ENCODE measurements at regions not wholly inside any gene's neighbourhood (a gene's known extent, or its start where the extent isn't known, plus 50 kb on each side); places are given as distances from the start of the nearest gene placed in this dataset.
"Not testable (repeated sequence)": the region's sequence is repeated elsewhere in the genome, so short reads cannot be mapped to it uniquely, and the experiment has no call there.

DNA sequence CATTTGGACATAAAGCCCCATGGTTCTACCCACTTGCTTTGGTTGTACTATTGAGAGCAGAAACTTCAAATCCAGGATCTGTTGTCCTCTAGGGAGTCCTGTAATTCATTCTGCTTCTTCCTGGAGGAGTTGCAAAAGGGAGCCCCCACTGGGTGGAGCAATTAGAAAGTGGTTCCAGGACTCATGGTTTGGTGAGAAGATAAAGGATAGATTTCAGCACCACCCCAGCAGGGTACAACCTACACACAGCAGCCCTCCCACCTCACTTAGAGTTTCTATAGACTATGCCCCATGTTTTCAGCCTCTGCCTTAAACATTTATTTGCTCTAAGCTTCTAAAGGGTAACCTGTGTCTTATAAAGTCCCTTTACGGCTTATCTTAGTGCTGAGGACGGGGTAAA lies 112.6 kb upstream of the ARRDC3 start:
- DNase-seq, result no peak

DNA sequence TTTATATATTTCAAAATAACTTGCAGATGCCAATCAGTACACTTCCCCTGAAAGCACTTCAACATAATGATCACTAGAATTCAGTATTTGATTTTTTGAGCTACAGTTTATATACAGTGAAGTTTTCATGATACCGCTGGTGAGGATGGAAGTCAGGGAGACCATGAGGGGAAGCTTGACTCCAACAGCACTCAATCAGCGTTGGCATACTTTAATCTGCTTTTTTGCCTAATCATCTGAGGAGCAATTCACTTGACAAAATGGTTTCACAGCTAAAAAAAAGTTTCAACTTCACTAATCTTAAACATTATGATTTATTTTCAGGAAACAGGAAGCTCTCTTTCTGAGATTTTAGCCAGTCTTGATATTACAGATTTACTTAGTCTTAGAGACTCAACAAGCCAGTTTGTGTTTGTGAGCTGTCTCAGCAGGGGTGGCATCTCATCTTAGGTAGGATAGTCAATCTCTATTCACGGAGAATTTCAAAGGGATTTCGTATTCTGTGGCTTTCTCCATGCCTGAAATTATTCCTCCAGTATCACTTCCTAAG lies 111.4 kb upstream of the ARRDC3 start:
- peak; percentile 74 for DNase-seq

DNA sequence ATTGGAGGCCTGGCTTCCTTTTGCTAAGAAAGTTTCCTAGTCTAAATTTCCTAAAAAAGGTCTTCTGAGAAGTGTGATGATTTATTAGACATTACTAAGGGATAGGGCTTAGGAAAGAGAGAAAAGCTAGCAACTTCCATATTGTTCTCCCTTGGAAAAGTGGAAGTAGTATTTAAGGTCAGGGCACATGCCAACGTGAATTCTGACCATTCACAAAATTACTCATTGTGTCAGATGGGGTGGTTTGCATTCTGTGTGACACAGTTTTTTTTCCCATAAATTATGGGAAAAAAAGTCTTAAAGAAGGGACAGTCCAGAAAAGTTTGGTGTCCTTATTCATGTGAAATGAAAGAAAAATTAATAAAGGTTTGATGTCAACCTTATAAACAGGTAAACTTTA lies 110.0 kb upstream of the ARRDC3 start:
- DNase-seq, result no peak

DNA sequence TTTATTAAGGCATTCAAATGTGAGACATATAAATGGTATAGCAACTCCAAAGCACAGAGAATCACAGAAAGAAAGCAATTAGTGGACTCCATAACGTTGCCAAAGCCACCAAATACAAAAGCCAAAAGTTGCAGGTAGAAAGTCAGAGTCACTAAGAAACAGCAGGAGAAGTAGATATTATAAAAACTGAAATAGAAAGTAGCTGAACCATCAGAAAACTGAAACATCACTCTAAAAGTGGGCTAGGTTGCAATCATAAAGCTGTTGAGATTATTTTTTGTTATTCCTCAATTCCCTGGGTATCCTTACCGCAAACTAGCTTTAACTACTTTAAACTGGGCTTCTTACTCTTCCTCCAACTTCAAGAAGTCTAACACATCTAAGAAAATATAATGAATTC lies 108.1 kb upstream of the ARRDC3 start:
- no peak for DNase-seq

GRCh38 chr5:91490316-91490715 lies 107.2 kb upstream of the ARRDC3 start:
- DNase-seq, result no peak

- no peak for DNase-seq
Observed at GRCh38 chr5:91487420-91487819, 104.3 kb upstream of the ARRDC3 start.

- no peak for DNase-seq
Observed at GRCh38 chr5:91486638-91487037, 103.5 kb upstream of the ARRDC3 start.

DNA sequence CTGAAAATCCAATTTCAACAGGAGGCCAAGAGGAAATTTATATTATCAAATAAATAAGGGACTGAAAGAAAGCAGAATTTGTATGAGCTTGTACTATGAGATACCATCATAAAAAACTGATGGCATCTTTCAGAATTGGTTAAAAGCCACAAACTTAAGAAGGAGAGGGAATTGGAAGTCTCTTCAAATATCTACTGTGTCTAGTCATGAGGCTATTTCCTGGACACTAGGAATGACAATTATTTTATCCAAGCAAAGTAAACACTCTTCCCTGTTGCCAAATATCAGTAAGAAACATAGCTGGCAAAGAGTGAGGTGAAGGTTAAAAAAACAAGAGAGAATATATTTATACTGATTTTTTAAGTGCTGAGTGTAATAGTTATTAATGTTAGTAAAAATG lies 101.5 kb upstream of the ARRDC3 start:
- DNase-seq, result no peak

- not testable (repeated sequence) for DNase-seq
Observed at GRCh38 chr5:91479376-91479775, 96.3 kb upstream of the ARRDC3 start.

GRCh38 chr5:91478096-91478495 lies 95.0 kb upstream of the ARRDC3 start:
- DNase-seq, result no peak

DNA sequence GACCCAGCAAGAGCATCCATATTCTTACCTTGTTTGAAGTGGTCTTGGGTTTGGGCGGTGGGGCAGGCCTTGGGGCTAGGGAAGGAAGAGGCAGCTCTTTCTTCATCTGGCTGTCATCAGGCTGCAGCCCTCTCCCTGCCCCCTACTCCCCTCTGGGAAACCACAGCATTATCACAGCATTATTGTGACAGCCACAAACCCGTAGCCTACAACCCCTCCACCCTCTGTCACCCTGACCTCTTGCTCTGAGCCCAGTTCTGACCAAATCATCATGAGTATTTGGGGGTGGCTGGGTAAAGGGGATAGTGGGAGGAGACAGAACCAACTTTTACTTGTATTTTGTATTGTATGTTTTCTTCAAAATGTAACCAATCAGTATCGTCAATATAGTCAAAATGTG lies 94.3 kb upstream of the ARRDC3 start:
- DNase-seq, result no peak

GRCh38 chr5:91474201-91474600 lies 91.1 kb upstream of the ARRDC3 start:
- DNase-seq, result no peak

DNA sequence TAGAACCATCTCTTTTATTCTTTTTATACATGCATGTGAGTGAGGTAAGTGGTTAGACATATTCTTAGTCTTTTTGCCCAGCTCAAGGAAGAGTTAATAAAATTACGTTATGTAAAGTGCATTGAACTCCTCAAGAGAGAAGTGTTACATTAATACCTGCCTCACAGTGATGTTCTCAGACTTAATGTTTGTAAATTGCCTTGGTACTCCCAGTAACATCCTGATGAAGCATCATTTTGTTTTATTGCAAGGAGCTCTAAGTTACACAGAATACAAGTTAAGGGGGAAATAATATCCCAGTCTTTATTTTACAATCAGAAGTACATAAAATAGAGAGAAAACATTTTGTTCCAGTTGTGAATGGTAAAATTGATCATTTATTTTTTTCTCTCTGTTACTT lies 89.5 kb upstream of the ARRDC3 start:
- no peak for DNase-seq

DNA sequence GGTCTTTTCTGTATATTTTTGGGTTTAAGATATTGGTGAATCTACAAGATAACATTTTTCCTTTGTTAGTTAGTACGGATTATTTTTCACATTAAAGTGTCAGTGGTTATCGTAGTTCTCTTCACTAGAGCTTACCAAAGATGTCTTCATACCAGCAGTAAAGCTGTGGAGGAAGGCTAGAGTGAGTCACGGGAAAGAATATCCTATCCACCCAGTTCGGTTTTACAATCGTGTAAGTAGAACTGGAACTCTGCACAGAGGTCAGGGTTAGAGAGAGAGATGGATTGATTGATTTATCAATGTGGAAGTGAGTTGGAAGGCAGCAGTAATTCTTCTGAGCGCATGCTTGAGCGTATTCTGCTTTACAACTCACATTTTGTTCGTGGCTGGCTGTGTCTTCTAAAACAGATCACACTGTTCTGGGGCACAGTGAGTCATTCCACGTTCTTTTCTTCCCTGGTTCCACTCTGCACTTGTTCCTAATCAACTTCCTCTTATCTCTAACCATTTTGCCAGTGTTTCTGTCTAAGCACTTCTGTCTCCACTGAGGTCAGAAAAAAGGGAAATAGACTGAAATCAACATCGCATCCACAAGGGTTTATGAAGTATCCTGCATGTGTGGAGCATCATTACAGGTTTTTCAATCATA lies 86.5 kb upstream of the ARRDC3 start:
- DNase-seq, result no peak

DNA sequence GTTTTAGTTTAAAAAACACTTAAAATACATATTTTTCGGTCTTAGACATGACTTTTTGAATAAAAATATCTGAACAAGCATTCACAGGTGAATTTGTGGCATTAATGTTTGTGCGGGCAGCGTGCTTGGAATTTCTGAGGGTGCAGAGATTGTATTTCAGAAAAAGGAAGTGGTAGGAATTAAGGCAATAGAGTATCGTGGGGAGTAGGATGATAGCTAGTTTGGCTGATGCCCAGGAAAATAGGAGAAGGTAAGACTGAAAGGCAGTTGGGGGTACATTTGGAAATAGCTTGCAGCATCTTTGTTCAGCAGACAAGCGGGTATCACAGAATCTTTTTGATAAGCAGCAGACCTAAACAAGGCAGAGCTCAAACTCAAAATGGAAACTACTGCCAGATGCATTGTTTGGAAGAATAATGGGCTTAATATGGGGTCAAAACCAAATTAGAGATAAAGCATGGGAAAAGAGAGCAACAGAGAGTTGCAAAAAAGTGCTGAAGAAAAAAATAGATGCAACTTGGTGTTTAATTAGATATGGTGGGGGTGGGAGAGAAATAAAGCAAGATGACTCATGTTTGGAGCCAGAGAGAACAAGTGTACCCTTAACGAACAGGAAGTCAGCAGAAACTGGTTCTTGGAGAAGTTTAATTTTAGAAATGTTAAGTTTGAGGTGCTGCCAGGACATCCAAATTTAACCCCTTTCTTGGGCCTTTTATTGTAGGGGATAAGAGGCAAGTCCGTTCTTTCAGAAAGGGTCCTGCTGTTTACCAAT lies 85.7 kb upstream of the ARRDC3 start:
- no peak for DNase-seq

- DNase-seq, result no peak
Observed at GRCh38 chr5:91464886-91465646, 81.9 kb upstream of the ARRDC3 start.

DNA sequence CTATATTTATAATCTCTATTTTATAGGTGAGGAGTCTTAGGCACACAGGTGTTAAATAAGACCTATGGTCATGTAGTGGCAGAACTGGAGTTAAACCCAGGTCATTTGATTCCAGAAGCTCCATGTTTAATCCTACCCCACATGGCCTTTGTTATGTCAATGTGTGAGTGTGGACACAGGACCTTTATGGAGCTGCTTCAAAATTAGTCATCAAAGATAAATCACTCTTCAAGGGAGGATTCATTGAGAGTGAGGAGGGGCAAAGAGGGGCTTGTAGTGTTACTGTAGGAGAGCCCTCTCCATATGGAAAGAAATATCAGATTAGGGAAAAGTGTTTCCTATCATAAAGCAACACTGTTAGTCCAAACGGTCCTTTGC lies 74.6 kb upstream of the ARRDC3 start:
- DNase-seq, result no peak

DNA sequence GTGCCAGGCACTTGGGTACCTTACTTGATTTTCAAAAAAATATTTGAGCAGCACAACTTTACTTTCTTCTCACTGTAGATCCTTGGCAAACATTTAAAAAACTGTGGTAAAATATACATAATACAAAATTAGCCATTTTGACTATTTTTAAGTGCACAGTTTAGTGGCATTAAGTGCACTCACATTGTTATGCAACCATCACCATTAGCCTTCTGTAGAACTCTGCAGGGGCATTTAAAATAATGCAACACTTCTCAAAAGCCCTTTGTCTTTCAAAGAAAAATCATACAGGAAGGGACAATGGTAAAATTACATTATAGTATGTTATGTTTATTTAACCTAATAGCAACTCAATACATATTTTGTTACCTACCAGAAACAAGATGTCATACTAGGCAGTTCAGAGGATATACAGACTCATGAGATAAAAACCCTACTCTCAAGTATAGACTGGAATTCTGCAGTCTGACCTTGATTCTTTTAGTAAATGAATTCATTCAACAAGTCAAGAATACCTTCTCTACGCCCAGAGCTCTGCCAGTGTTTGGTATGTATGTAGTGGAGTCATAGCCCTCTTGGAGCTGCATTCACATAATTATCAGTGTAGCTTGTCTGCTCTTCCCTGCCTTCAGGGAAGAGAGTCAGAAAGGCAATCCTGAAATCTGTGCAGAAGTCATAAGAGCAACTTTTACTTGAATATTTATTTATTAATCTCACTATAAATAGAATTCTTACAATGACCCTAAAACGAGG lies 74.0 kb upstream of the ARRDC3 start:
- DNase-seq, result no peak

DNA sequence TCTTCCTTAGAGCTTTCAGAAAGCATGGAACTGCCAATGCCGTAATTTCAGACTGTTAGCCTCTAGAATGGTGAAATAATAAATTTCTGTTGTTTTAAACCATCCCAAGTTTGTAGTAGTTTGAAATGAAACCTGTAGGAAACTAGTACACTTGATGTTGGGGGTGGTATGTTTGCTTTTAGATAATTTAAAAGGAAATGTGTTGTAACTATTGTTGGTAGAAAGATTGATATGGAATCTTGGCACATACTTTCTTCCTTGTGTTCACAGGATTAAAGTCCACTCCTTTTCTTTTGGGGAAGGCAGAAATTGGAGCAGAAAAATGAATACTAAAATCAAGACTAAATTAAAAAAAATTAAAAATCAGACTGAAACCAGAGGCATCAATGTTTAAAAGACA lies 66.0 kb upstream of the ARRDC3 start:
- DNase-seq, result no peak

DNA sequence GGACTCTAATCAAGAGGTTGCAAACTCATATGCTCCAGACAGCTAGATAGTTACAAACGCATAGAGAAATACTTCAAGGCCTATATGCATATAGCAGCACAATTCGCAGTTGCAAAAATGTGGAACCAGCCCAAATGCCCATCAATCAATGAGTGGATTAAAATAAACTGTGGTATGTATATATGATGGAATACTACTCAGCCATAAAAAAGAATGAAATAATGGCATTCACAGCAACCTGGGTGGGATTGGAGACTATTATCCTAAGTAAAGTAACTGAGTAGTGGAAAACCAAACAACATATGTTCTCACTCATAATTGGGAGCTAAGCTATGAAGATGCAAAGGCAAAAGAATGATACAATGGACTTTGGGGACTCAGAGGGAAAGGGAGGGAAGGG lies 65.0 kb upstream of the ARRDC3 start:
- DNase-seq, result not testable (repeated sequence)

GRCh38 chr5:91446880-91447279 lies 63.8 kb upstream of the ARRDC3 start:
- DNase-seq, result not testable (repeated sequence)

- DNase-seq, result peak; percentile 11
Observed at GRCh38 chr5:91443761-91444467, 60.8 kb upstream of the ARRDC3 start.
